Erythroblast (primary cell): ENCODE measurements at regions not wholly inside any gene's neighbourhood (a gene's known extent, or its start where the extent isn't known, plus 50 kb on each side); places are given as distances from the start of the nearest gene placed in this dataset.

ENCODE experiments used
- DNase-seq, 2 experiments: peaks; one replicate each; lab custom pipeline; 2025; lab: John Stamatoyannopoulos, UW
- GATA1 ChIP-seq: IDR thresholded peaks from 2 replicates; pipeline ENCODE4 v1.6.1; 2011; ENCODE audit warnings: low read depth, mild to moderate bottlenecking, control low read depth, low read length, moderate library complexity
- POLR2A ChIP-seq: IDR thresholded peaks from 2 replicates; pipeline ENCODE4 v1.6.1; 2011; ENCODE audit warnings: mild to moderate bottlenecking, low read length

- no peak for DNase-seq
- TF ChIP-seq POLR2A (no peak), GATA1 (no peak)
Observed at GRCh38 chr2:203646266-203646864, 60.1 kb upstream of the CD28 start.

DNA sequence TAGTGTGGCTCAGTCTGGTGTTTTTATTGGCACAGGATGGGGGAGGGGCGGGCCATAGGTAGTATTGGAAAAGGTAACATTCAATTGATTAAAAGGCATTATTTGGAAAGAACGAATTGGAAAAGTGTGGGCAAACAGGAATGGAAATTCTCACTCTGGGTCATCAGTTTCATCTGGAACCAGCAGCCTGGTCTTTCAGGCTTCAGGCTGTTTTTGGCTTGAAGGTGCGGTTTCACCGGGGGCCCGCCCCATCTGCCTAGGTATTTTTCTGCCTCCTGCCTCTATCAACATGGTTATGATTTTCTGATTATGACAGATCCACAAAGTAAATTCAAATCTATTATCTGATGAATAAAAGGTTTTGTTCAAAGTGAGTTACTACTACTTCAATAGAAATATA lies 59.5 kb upstream of the CD28 start:
- DNase-seq, result no peak
- no peak for TF ChIP-seq GATA1
- no peak for TF ChIP-seq POLR2A

DNA sequence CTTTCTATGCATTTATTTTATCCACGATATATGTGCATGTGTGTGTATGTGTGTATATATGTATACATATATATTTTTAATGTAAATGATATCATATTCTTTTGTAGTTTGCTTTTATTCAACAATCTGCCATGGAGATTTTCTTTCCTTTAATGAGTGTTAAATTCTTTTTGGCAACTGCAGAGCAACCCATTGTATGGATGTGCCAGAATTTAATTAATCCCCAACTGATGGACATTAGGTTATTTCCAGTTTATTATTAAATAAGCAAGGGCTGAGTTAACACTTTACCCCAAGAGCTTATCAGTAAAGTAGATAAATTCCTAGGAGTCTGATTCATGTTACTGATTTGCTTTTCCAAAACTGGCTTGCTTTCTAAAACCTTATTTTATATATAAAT lies 58.9 kb upstream of the CD28 start:
- DNase-seq, result no peak
- TF ChIP-seq GATA1 (no peak), POLR2A (no peak)

DNA sequence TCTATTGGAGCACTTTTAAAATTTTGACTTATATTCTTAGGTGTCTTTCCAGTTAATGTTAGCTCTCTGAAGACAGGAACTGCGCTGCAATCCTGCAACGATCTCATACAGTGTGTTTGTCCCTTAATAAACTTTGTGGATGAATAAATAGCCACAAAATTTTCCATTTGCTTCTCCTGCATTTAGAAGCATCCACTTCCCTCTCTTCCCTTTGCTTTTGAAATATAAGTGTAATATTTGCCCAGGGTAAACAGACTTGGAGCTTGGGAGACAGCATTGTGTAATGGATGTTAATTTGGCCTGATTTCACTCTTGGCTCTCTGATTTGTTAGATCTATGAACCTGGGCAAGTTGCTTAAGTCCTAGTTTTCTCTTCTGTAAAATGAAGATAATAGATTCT lies 58.2 kb upstream of the CD28 start:
- no peak for DNase-seq

DNA sequence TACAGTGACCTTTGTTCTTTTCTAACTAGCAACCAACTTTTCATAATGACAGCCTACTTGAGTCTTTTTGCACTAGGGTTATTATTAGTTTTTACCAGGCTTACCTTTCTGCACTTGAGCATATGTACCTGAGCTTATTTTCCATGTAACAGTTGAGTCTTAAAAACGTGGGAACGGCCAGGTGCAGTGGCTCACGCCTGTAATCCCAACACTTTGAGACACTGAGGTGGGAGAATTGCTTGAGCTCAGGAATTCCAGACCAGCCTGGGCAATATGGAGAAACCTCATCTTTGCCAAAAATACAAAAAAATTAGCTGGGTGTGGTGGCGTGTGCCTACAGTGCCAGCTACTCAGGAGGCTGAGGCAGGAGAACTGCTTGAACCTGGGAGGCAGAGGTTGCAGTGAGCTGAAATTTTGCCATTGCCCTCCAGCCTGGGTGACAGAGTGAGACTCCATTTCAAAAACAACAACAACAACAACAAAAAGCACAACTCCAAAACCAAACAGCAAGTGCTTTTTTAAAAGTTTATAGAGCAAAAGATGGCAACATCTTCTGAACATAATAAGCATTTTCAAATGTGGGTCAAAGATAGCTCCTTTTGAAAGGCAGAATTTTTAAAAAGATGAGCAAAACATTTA lies 57.1 kb upstream of the CD28 start:
- DNase-seq, result no peak
- TF ChIP-seq GATA1, result no peak
- no peak for TF ChIP-seq POLR2A

More for the DNA sequence above, 58.2 kb upstream of the CD28 start:
- TF ChIP-seq GATA1 (no peak), POLR2A (no peak)

- TF ChIP-seq POLR2A (no peak), GATA1 (no peak)
- peak; percentile 55 to 70 for DNase-seq
Observed at GRCh38 chr2:203650860-203651613, 55.4 kb upstream of the CD28 start.

- no peak for TF ChIP-seq GATA1
- DNase-seq, result no peak
Observed at GRCh38 chr2:203651621-203652020, 54.8 kb upstream of the CD28 start.

GRCh38 chr2:203654826-203655225 lies 51.6 kb upstream of the CD28 start:
- no peak for TF ChIP-seq POLR2A
- TF ChIP-seq GATA1, result no peak
- no peak for DNase-seq

DNA sequence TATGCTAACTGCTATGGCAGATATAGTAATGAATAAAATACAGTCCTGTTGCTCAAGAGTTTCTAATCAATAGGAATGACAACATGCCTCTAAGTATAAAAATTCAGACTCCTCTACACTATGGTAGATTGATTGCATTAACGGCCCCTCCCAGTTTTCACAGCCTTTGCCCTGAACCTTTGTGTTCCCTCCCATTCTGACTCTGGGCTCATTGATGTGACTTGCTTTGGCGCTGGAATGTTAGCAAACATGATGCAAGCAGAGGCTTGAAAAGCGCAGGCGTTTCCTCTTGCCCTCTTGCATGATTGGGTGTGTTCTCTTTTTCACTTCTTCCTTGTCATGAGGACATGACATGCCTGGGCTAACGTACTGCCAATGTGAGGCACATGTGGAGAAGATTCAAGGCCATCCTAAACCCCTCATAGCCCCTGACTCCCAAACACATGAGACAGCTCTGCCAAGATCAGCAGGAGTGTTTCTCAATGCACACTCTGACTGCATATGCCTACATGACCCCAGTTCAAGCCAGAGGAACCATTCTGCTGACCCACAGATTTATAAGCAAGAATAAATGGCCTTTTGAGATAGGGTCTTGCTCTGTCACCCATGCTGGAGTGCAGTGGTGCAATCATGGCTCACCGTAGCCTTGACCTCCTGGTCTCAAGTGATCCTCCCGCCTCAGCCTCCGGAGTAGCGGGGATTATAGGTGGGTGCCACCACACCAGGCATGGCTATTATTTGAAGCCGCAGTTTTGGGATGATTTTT lies 49.7 kb upstream of the CD28 start:
- peak in 1 of 2 experiments; percentile 31 for DNase-seq
- TF ChIP-seq GATA1 (no peak), POLR2A (no peak)
